ENCODE measurements at regions not wholly inside any gene's neighbourhood (a gene's known extent, or its start where the extent isn't known, plus 50 kb on each side); places are given as distances from the start of the nearest gene placed in this dataset.

- Histone ChIP-seq H3K27ac (replicated peaks) (no peak overlapping the region), H3K4me3 (replicated peaks; ENCODE audit: insufficient read depth, low read length) (no peak overlapping the region), H3K27me3 (ENCODE audit: insufficient read depth, poor library complexity, severe bottlenecking) (no peaks in the 10 kb centered on the region)
- no peak for DNase-seq (ENCODE audit: low read depth in 1 of 2, low spot score in 1 of 2)
- no peak for TF ChIP-seq GABPA (IDR thresholded peaks at IDR 0.05; ENCODE audit: low read depth)
- TF ChIP-seq CTCF (IDR thresholded peaks at IDR 0.05; ENCODE audit: insufficient read depth, low read length) = no peak
- TF ChIP-seq, protein P1, sequence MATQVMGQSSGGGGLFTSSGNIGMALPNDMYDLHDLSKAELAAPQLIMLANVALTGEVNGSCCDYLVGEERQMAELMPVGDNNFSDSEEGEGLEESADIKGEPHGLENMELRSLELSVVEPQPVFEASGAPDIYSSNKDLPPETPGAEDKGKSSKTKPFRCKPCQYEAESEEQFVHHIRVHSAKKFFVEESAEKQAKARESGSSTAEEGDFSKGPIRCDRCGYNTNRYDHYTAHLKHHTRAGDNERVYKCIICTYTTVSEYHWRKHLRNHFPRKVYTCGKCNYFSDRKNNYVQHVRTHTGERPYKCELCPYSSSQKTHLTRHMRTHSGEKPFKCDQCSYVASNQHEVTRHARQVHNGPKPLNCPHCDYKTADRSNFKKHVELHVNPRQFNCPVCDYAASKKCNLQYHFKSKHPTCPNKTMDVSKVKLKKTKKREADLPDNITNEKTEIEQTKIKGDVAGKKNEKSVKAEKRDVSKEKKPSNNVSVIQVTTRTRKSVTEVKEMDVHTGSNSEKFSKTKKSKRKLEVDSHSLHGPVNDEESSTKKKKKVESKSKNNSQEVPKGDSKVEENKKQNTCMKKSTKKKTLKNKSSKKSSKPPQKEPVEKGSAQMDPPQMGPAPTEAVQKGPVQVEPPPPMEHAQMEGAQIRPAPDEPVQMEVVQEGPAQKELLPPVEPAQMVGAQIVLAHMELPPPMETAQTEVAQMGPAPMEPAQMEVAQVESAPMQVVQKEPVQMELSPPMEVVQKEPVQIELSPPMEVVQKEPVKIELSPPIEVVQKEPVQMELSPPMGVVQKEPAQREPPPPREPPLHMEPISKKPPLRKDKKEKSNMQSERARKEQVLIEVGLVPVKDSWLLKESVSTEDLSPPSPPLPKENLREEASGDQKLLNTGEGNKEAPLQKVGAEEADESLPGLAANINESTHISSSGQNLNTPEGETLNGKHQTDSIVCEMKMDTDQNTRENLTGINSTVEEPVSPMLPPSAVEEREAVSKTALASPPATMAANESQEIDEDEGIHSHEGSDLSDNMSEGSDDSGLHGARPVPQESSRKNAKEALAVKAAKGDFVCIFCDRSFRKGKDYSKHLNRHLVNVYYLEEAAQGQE (IDR thresholded peaks at IDR 0.05; ENCODE audit: insufficient replicate concordance, low read depth) = no peak
- no peak for TF ChIP-seq SPI1 (IDR thresholded peaks at IDR 0.05; ENCODE audit: borderline replicate concordance, low read depth)
- TF ChIP-seq POLR2AphosphoS5 (IDR thresholded peaks at IDR 0.05; ENCODE audit: low read depth) = no peak
Measured at GRCh38 chr11:71305041-71305440, 52.7 kb upstream of the SHANK2 start.

DNA sequence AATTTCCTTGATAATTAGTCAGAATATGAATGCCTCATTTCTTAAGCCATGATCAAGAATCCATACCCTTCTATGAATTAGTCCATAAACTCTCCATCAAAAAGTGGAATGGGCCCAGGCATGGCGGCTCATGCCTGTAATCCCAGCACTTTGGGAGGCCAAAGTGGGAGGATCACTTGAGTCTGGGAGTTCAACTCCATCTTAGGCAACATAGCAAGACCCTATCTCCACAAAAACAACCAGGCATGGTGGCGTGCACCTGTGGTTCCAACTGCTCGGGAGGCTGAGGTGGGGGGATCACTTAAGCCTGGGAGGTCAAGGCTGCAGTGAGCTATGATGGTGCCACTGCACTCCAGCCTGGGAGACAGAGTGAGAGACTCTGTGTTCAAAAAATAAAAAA is 52.1 kb upstream of the SHANK2 start:
- Histone ChIP-seq H3K27ac (replicated peaks) (no peak overlapping the region), H3K4me3 (replicated peaks; ENCODE audit: insufficient read depth, low read length) (no peak overlapping the region), H3K27me3 (ENCODE audit: insufficient read depth, poor library complexity, severe bottlenecking) (no peaks in the 10 kb centered on the region)
- no peak for DNase-seq (ENCODE audit: low read depth in 1 of 2, low spot score in 1 of 2)
- no peak for TF ChIP-seq CTCF (IDR thresholded peaks at IDR 0.05; ENCODE audit: insufficient read depth, low read length)
- TF ChIP-seq SPI1 (IDR thresholded peaks at IDR 0.05; ENCODE audit: borderline replicate concordance, low read depth) = no peak
- TF ChIP-seq, protein P1 (IDR thresholded peaks at IDR 0.05; ENCODE audit: insufficient replicate concordance, low read depth) = no peak
- TF ChIP-seq GABPA (IDR thresholded peaks at IDR 0.05; ENCODE audit: low read depth) = no peak
- no peak for TF ChIP-seq POLR2AphosphoS5 (IDR thresholded peaks at IDR 0.05; ENCODE audit: low read depth)

DNA sequence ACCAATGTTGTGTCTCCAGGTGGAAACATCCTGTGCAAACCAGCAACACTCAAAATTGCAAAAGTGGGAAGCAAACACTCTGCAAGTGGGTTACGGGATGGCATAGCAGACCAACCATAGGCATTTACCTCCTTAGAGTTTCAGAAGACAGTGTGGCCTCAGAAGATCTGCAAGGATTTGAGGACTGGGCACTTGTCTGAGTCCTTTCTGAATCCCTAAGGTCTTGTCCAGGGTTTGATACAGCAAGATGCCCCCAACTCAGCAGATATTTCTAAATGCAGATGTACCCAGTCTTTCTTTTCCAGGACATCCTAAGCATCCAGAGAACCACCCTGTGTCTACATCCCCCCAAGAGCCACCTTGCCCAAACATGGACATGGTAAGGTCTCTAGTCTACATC is 51.7 kb upstream of the SHANK2 start:
- Histone ChIP-seq H3K27ac (replicated peaks) (no peak overlapping the region), H3K4me3 (replicated peaks; ENCODE audit: insufficient read depth, low read length) (no peak overlapping the region), H3K27me3 (ENCODE audit: insufficient read depth, poor library complexity, severe bottlenecking) (no peaks in the 10 kb centered on the region)
- DNase-seq (ENCODE audit: low read depth in 1 of 2, low spot score in 1 of 2) = no peak
- TF ChIP-seq POLR2AphosphoS5 (IDR thresholded peaks at IDR 0.05; ENCODE audit: low read depth) (no peak), SPI1 (IDR thresholded peaks at IDR 0.05; ENCODE audit: borderline replicate concordance, low read depth) (no peak), CTCF (IDR thresholded peaks at IDR 0.05; ENCODE audit: insufficient read depth, low read length) (no peak), GABPA (IDR thresholded peaks at IDR 0.05; ENCODE audit: low read depth) (no peak)
- TF ChIP-seq, protein P1 (IDR thresholded peaks at IDR 0.05; ENCODE audit: insufficient replicate concordance, low read depth) = no peak

Measured in HL-60 (cell line).